ENCODE measurements at regions not wholly inside any gene's neighbourhood (a gene's known extent, or its start where the extent isn't known, plus 50 kb on each side); places are given as distances from the start of the nearest gene placed in this dataset.

DNA sequence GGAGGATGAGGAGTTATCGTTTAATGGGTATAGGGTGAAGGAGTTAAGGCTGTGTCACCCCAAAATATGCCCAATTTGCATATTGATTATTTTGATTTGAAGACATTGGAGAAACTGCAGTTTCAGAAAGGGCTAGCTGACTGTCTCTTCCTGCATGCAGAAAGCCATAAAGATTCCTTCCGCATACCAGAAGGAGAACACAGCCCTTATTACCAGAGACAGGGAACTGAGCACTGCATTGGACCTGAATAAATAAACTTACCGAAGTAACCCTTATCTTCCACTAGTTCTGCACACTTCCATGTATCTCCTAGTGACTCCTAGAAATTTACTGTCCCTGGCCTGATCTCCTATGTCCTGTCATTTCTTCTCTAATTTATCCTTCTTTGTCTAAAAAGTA is 821.9 kb upstream of the AUTS2 start:
- Histone ChIP-seq H4K8ac (ENCODE audit: extremely low read depth, insufficient read depth, low read length) (no peak overlapping the region), H3K18ac (ENCODE audit: extremely low read depth, low read length) (no peak overlapping the region), H2BK15ac (ENCODE audit: low read length) (no peak overlapping the region), H3K9ac (replicated peaks in 1 of 4; ENCODE audit: extremely low read depth in 1 of 4, low read depth in 3 of 4, low read length in 3 of 4) (no peak overlapping the region), H2AK5ac (ENCODE audit: low read depth, low read length) (no peak overlapping the region), H2AFZ (ENCODE audit: low read length) (no peak overlapping the region), H3K4me3 (ENCODE audit: extremely low read depth in 1 of 4, insufficient read depth in 2 of 4, low read depth in 3 of 4, low read length in 4 of 4) (no peak overlapping the region), H3K9me3 (ENCODE audit: insufficient read depth in 2 of 2, low read depth in 1 of 2, low read length in 1 of 2) (no peaks in the 10 kb centered on the region), H3K56ac (replicated peaks; ENCODE audit: insufficient read length, low read depth, low read length) (no peak overlapping the region), H3K14ac (ENCODE audit: insufficient read length) (no peak overlapping the region), H3K27ac (ENCODE audit: low read depth, low read length) (no peak overlapping the region), H3K23me2 (ENCODE audit: low read depth, low read length) (no peaks in the 10 kb centered on the region), H4K20me1 (replicated peaks in 1 of 2; ENCODE audit: control insufficient read depth in 1 of 2, insufficient read depth in 2 of 2, low read length in 2 of 2) (no peaks in the 10 kb centered on the region), H2BK5ac (ENCODE audit: low read depth, low read length) (no peak overlapping the region), H3K36me3 (ENCODE audit: control insufficient read depth in 2 of 4, insufficient read depth in 4 of 4, low read length in 3 of 4) (no peaks in the 10 kb centered on the region), H3K4ac (replicated peaks; ENCODE audit: insufficient read length, low read depth, low read length) (no peak overlapping the region), H2BK20ac (ENCODE audit: low read length) (no peak overlapping the region), H2BK12ac (ENCODE audit: low read depth, low read length) (no peak overlapping the region), H3K79me2 (ENCODE audit: control insufficient read depth in 1 of 2, insufficient read depth in 2 of 2, low read length in 2 of 2) (no peaks in the 10 kb centered on the region), H3K79me1 (ENCODE audit: low read depth, low read length) (no peaks in the 10 kb centered on the region), H3K4me1 (replicated peaks in 1 of 4; ENCODE audit: control insufficient read depth in 3 of 4, insufficient read depth in 4 of 4, low read length in 3 of 4) (no peaks in the 10 kb centered on the region), H3K23ac (ENCODE audit: insufficient read length) (no peak overlapping the region), H2BK120ac (replicated peaks; ENCODE audit: low read depth, low read length) (no peak overlapping the region), H3K27me3 (replicated peaks in 1 of 4; ENCODE audit: control insufficient read depth in 3 of 4, extremely low read depth in 1 of 4, insufficient read depth in 3 of 4, low read length in 3 of 4) (no peaks in the 10 kb centered on the region), H3K4me2 (ENCODE audit: insufficient read depth in 1 of 2, low read depth in 2 of 2, low read length in 2 of 2) (no peak overlapping the region), H4K5ac (ENCODE audit: insufficient read length, low read depth, low read length) (no peak overlapping the region), H4K91ac (replicated peaks; ENCODE audit: insufficient read length, low read length) (no peak overlapping the region)
- CTCF ChIA-PET (ENCODE audit: partially characterized antibody): no interaction called here
- POLR2A ChIA-PET (ENCODE audit: partially characterized antibody): no interaction called here
- 95% methylated on average over 3 of the region's 3 CpGs; no CpG with 5 or more reads in 1 of the 2 experiments for WGBS, 2 experiments (ENCODE audit: extremely low coverage in 1 of 2, insufficient coverage in 1 of 2, insufficient read length in 1 of 2, insufficient replicate concordance in 2 of 2, low coverage in 1 of 2, low lambda C conversion rate in 2 of 2, missing lambda C conversion rate in 1 of 2)
- TF ChIP-seq, protein P1, sequence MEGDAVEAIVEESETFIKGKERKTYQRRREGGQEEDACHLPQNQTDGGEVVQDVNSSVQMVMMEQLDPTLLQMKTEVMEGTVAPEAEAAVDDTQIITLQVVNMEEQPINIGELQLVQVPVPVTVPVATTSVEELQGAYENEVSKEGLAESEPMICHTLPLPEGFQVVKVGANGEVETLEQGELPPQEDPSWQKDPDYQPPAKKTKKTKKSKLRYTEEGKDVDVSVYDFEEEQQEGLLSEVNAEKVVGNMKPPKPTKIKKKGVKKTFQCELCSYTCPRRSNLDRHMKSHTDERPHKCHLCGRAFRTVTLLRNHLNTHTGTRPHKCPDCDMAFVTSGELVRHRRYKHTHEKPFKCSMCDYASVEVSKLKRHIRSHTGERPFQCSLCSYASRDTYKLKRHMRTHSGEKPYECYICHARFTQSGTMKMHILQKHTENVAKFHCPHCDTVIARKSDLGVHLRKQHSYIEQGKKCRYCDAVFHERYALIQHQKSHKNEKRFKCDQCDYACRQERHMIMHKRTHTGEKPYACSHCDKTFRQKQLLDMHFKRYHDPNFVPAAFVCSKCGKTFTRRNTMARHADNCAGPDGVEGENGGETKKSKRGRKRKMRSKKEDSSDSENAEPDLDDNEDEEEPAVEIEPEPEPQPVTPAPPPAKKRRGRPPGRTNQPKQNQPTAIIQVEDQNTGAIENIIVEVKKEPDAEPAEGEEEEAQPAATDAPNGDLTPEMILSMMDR (IDR thresholded peaks at IDR 0.05; ENCODE audit: control extremely low read depth in 1 of 3, insufficient read depth in 1 of 3, low read depth in 1 of 3, low read length in 3 of 3): no peak
- no peak for TF ChIP-seq HDAC2 (IDR thresholded peaks at IDR 0.05; ENCODE audit: borderline replicate concordance in 1 of 2, low read depth in 2 of 2, low read length in 2 of 2)
- no peak for TF ChIP-seq TBP (IDR thresholded peaks at IDR 0.05; ENCODE audit: low read depth, low read length)
- no peak for TF ChIP-seq SIX5 (IDR thresholded peaks at IDR 0.05; ENCODE audit: low read depth, low read length)
- TF ChIP-seq POLR2A (IDR thresholded peaks at IDR 0.05; ENCODE audit: control extremely low read depth in 1 of 2, low read depth in 2 of 2, low read length in 2 of 2): no peak
- TF ChIP-seq PHF8 (conservative IDR thresholded peaks at IDR 0.05; ENCODE audit: low read depth, low read length): no peak
- TF ChIP-seq TAF1 (IDR thresholded peaks at IDR 0.05; ENCODE audit: low read depth, low read length): no peak
- TF ChIP-seq HDAC6 (IDR thresholded peaks at IDR 0.05; ENCODE audit: low read depth, low read length): no peak
- TF ChIP-seq RAD21 (IDR thresholded peaks at IDR 0.05 in 1 of 2, conservative IDR thresholded peaks at IDR 0.05 in 1 of 2; ENCODE audit: low read depth in 2 of 2, low read length in 2 of 2): no peak
- no peak for TF ChIP-seq RXRA (IDR thresholded peaks at IDR 0.05; ENCODE audit: insufficient read depth, low read depth, low read length)
- TF ChIP-seq, protein P2, sequence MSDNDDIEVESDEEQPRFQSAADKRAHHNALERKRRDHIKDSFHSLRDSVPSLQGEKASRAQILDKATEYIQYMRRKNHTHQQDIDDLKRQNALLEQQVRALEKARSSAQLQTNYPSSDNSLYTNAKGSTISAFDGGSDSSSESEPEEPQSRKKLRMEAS (IDR thresholded peaks at IDR 0.05): no peak
- TF ChIP-seq BACH1 (IDR thresholded peaks at IDR 0.05; ENCODE audit: low read length): no peak
- no peak for TF ChIP-seq BRCA1 (IDR thresholded peaks at IDR 0.05; ENCODE audit: low read depth, low read length)
- DNase-seq (ENCODE audit: low read depth in 1 of 2, low spot score in 2 of 2) (no peak), FAIRE-seq (no peak)

Data from H1 (cell line).